K562 (cell line): ENCODE measurements at regions not wholly inside any gene's neighbourhood (a gene's known extent, or its start where the extent isn't known, plus 50 kb on each side); places are given as distances from the start of the nearest gene placed in this dataset.

Experiments
- ATAC-seq: fragments of 200-7000 bp; cut with Tn5 transposase; 3 replicates; pipeline ENCODE4 v1.9.1; 2020; ENCODE audit warnings: moderate library complexity
- BruUV-seq: library from RNA; stranded (reverse); fragments of 400-500 nt; replicated peaks from 2 replicates; lab custom pipeline; 2021; lab: Mats Ljungman, UMichigan
- CTCF ChIA-PET: fragments of 300-600 bp; formaldehyde crosslinking; extraction: SDS; loops from one replicate; lab custom pipeline; 2021; ENCODE audit warnings: low intra/inter-chr PET ratio; lab: Yijun Ruan, JAX
- POLR2A ChIA-PET: fragments of 300-600, 350-650 bp; sonication (Branson Sonifier 250); formaldehyde crosslinking; extraction: SDS; loops from one replicate; lab custom pipeline; 2021; ENCODE audit warnings: antibody characterized with exemption, inconsistent platforms; lab: Yijun Ruan, JAX
- DNase-seq, 4 experiments: peaks; one replicate each; pipeline versions ENCODE4 v3.0.0 to v3.0.0-alpha.2; 2011 to 2018; ENCODE audit warnings: low spot score in 3 of 4, mixed read lengths in 3 of 4; ENCODE audit errors: extremely low read depth in 1 of 4
- FAIRE-seq: peaks from 2 replicates; lab custom pipeline; 2011; peaks lifted over from hg19 to GRCh38; lab: Jason Lieb, UNC
- H2AFZ ChIP-seq: 2 replicates; pipeline ENCODE4 v1.6.0; 2011; ENCODE audit warnings: low read depth, low read length, control low read depth, inconsistent platforms
- H3K27ac ChIP-seq: fragments of 200-600 bp; 3 replicates; pipeline ENCODE4 v1.8.0; 2011; ENCODE audit warnings: low read depth, mild to moderate bottlenecking, control low read depth, inconsistent platforms, low read length, moderate library complexity, mixed read lengths; ENCODE audit errors: extremely low read depth
- H3K27me3 ChIP-seq, 2 experiments: fragments of 300-600 bp in 1 of 2; 2 replicates in 1 of 2; 3 replicates in 1 of 2; pipeline versions ENCODE4 v1.6.0 to v1.8.0; 2011; ENCODE audit warnings: inconsistent platforms in 2 of 2, low read length in 2 of 2, mild to moderate bottlenecking in 1 of 2, mixed read lengths in 1 of 2, moderate library complexity in 1 of 2; ENCODE audit not compliant: control insufficient read depth in 2 of 2, insufficient read depth in 2 of 2
- H3K36me3 ChIP-seq: fragments of 300-600 bp; 3 replicates; pipeline ENCODE4 v1.8.0; 2011; ENCODE audit warnings: mild to moderate bottlenecking, low read length, inconsistent platforms; ENCODE audit not compliant: control insufficient read depth, insufficient read depth
- H3K4me1 ChIP-seq, 2 experiments: fragments of 200-600 bp in 1 of 2; replicated peaks in 1 of 2; 2 replicates in 1 of 2; 3 replicates in 1 of 2; pipeline versions ENCODE4 v1.5.1 to v1.8.0; 2011; ENCODE audit warnings: inconsistent platforms in 2 of 2, low read length in 2 of 2, mild to moderate bottlenecking in 1 of 2, mixed read lengths in 1 of 2, moderate library complexity in 1 of 2; ENCODE audit not compliant: control insufficient read depth in 2 of 2, insufficient read depth in 2 of 2
- H3K4me2 ChIP-seq: 2 replicates; pipeline ENCODE4 v1.6.1; 2011; ENCODE audit warnings: low read length, control low read depth, inconsistent platforms, mixed read lengths; ENCODE audit not compliant: insufficient read depth
- H3K4me3 ChIP-seq: fragments of 200-600 bp; sonication (generic), shearing (Covaris generic); 2 replicates; pipeline ENCODE4 v1.5.1; 2016; ENCODE audit warnings: control low read depth, inconsistent platforms
- H3K79me2 ChIP-seq: fragments of 200-600 bp; 3 replicates; pipeline ENCODE4 v1.8.0; 2011; ENCODE audit warnings: low read length, inconsistent platforms; ENCODE audit not compliant: control insufficient read depth, insufficient read depth
- H3K9ac ChIP-seq, 2 experiments: 2 replicates each; pipeline versions ENCODE4 v1.6.0 to v1.6.1; 2011; ENCODE audit warnings: low read depth in 2 of 2, low read length in 2 of 2, control low read depth in 1 of 2, inconsistent platforms in 1 of 2, mild to moderate bottlenecking in 1 of 2, mixed read lengths in 1 of 2; ENCODE audit not compliant: insufficient read depth in 1 of 2
- H3K9me1 ChIP-seq: one replicate; pipeline ENCODE4 v1.6.0; 2011; ENCODE audit warnings: inconsistent platforms, mild to moderate bottlenecking, low read length, moderate library complexity; ENCODE audit not compliant: control insufficient read depth, insufficient read depth
- H3K9me3 ChIP-seq: replicated peaks from 2 replicates; pipeline ENCODE4 v1.5.1; 2011; ENCODE audit warnings: low read depth, low read length, inconsistent platforms; ENCODE audit not compliant: control insufficient read depth, insufficient read depth
- H4K20me1 ChIP-seq: replicated peaks from 2 replicates; pipeline ENCODE4 v1.6.1; 2011; ENCODE audit warnings: low read length, inconsistent platforms, mixed read lengths; ENCODE audit not compliant: control insufficient read depth, insufficient read depth
- COPS2 ChIP-seq: fragments of 450-650 bp; conservative IDR thresholded peaks from 2 replicates; pipeline ENCODE4 v1.6.1; 2016; ENCODE audit warnings: mild to moderate bottlenecking, moderate library complexity
- DACH1 ChIP-seq: fragments of 450-650 bp; IDR thresholded peaks from 2 replicates; pipeline ENCODE4 v1.6.1; 2018; ENCODE audit not compliant: partially characterized antibody
- GTF2F1 ChIP-seq: IDR thresholded peaks from 2 replicates; pipeline ENCODE4 v1.6.1; 2011; ENCODE audit warnings: low read depth, low read length, improper control_type of control experiment
- KLF1 ChIP-seq: fragments of 450-650 bp; IDR thresholded peaks from 2 replicates; pipeline ENCODE4 v1.6.1; 2016; ENCODE audit warnings: missing genetic modification characterization, missing compliant biosample characterization
- NR0B1 ChIP-seq: fragments of 450-650 bp; IDR thresholded peaks from one replicate; pipeline ENCODE4 v1.6.1; 2018; ENCODE audit warnings: mild to moderate bottlenecking, moderate library complexity; ENCODE audit not compliant: partially characterized antibody
- PTTG1 ChIP-seq: fragments of 450-650 bp; IDR thresholded peaks from 2 replicates; pipeline ENCODE4 v1.6.1; 2016; ENCODE audit warnings: low read depth, mild to moderate bottlenecking, missing genetic modification characterization, missing compliant biosample characterization
- ZNF24 ChIP-seq: fragments of 450-650 bp; IDR thresholded peaks from 2 replicates; pipeline ENCODE4 v1.6.1; 2016
- ZNF431 ChIP-seq: sonication (generic); formaldehyde crosslinking; IDR thresholded peaks from 2 replicates; pipeline ENCODE4 v1.8.0; 2022; ENCODE audit warnings: mild to moderate bottlenecking, missing genetic modification reagents
- WGBS: fragments of 100-300 bp; shearing (Covaris generic); methylation state at CpG from one replicate; pipeline ENCODE4 v1.1.6; 2016; ENCODE audit warnings: low coverage, mixed read lengths; ENCODE audit not compliant: insufficient coverage; ENCODE audit errors: missing lambda C conversion rate; 5-methylcytosine and 5-hydroxymethylcytosine counted together
- in situ Hi-C: fragments of 300-500 bp; cut with MboI; formaldehyde crosslinking; loops from 4 replicates; pipeline ENCODE4 v1.15.0; 2018; ENCODE audit warnings: inconsistent platforms, mixed read lengths
- intact Hi-C: fragments of 100-400 bp; cut with micrococcal nuclease; formaldehyde crosslinking; loops from 2 replicates; pipeline ENCODE4 v1.14.2; 2022
- TF ChIP-seq, protein P1 (sequence below): sonication (generic); formaldehyde crosslinking; IDR thresholded peaks from 2 replicates; pipeline ENCODE4 v1.8.0; 2022; ENCODE audit warnings: missing genetic modification reagents, mild to moderate bottlenecking, borderline replicate concordance
- TF ChIP-seq, protein P2 (sequence below): fragments of 450-650 bp; formaldehyde crosslinking; IDR thresholded peaks from 2 replicates; pipeline ENCODE4 v1.4.0; 2022; ENCODE audit warnings: mild to moderate bottlenecking, moderate library complexity
- TF ChIP-seq, protein P3 (sequence below): fragments of 150-350 bp; IDR thresholded peaks from 2 replicates; pipeline ENCODE4 v1.6.1; 2014; ENCODE audit warnings: low read depth, mild to moderate bottlenecking, low read length, borderline replicate concordance

- 0% methylated on average over 2 of the region's 2 CpGs for WGBS
- BruUV-seq: no TSS peak
- peak; percentile 49 for FAIRE-seq
These were observed 185.1 kb upstream of the PSMD7 start for GRCh38 chr16:74111456-74111982.

More at GRCh38 chr16:74111456-74111982, 185.1 kb upstream of the PSMD7 start:
- Histone ChIP-seq H3K4me1 (no peaks in the 10 kb centered on the region), H3K9me3 (0 out of 2 replicates have a peak, but pooled peaks cover 2% of the 10 kb centered on the region), H3K36me3 (no peaks in the 10 kb centered on the region), H3K4me2 (no peak overlapping the region), H3K27ac (no peak overlapping the region), H3K9ac (no peak overlapping the region), H2AFZ (no peak overlapping the region), H3K4me3 (no peak overlapping the region), H3K9me1 (no peaks in the 10 kb centered on the region), H4K20me1 (no peaks in the 10 kb centered on the region), H3K79me2 (no peaks in the 10 kb centered on the region), H3K27me3 (no peaks in the 10 kb centered on the region)
- TF ChIP-seq GTF2F1: no peak
- no peak for TF ChIP-seq PTTG1 (tag)
- TF ChIP-seq, protein P1, sequence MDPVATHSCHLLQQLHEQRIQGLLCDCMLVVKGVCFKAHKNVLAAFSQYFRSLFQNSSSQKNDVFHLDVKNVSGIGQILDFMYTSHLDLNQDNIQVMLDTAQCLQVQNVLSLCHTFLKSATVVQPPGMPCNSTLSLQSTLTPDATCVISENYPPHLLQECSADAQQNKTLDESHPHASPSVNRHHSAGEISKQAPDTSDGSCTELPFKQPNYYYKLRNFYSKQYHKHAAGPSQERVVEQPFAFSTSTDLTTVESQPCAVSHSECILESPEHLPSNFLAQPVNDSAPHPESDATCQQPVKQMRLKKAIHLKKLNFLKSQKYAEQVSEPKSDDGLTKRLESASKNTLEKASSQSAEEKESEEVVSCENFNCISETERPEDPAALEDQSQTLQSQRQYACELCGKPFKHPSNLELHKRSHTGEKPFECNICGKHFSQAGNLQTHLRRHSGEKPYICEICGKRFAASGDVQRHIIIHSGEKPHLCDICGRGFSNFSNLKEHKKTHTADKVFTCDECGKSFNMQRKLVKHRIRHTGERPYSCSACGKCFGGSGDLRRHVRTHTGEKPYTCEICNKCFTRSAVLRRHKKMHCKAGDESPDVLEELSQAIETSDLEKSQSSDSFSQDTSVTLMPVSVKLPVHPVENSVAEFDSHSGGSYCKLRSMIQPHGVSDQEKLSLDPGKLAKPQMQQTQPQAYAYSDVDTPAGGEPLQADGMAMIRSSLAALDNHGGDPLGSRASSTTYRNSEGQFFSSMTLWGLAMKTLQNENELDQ: no peak
- no peak for TF ChIP-seq COPS2
- TF ChIP-seq, protein P2, sequence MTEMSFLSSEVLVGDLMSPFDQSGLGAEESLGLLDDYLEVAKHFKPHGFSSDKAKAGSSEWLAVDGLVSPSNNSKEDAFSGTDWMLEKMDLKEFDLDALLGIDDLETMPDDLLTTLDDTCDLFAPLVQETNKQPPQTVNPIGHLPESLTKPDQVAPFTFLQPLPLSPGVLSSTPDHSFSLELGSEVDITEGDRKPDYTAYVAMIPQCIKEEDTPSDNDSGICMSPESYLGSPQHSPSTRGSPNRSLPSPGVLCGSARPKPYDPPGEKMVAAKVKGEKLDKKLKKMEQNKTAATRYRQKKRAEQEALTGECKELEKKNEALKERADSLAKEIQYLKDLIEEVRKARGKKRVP (CRISPR knock-in tag): no peak
- no peak for TF ChIP-seq NR0B1
- TF ChIP-seq ZNF24: no peak
- TF ChIP-seq, protein P3, sequence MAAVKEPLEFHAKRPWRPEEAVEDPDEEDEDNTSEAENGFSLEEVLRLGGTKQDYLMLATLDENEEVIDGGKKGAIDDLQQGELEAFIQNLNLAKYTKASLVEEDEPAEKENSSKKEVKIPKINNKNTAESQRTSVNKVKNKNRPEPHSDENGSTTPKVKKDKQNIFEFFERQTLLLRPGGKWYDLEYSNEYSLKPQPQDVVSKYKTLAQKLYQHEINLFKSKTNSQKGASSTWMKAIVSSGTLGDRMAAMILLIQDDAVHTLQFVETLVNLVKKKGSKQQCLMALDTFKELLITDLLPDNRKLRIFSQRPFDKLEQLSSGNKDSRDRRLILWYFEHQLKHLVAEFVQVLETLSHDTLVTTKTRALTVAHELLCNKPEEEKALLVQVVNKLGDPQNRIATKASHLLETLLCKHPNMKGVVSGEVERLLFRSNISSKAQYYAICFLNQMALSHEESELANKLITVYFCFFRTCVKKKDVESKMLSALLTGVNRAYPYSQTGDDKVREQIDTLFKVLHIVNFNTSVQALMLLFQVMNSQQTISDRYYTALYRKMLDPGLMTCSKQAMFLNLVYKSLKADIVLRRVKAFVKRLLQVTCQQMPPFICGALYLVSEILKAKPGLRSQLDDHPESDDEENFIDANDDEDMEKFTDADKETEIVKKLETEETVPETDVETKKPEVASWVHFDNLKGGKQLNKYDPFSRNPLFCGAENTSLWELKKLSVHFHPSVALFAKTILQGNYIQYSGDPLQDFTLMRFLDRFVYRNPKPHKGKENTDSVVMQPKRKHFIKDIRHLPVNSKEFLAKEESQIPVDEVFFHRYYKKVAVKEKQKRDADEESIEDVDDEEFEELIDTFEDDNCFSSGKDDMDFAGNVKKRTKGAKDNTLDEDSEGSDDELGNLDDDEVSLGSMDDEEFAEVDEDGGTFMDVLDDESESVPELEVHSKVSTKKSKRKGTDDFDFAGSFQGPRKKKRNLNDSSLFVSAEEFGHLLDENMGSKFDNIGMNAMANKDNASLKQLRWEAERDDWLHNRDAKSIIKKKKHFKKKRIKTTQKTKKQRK: no peak
- no peak for TF ChIP-seq KLF1 (tag)
- TF ChIP-seq DACH1: no peak
- no peak for TF ChIP-seq ZNF431 (CRISPR knock-in tag)
- in situ Hi-C loops (no loop called here), intact Hi-C loops (no loop called here)
- ATAC-seq (no peak), DNase-seq (no peak)
- CTCF ChIA-PET: no interaction called here
- POLR2A ChIA-PET: no interaction called here
